ENCODE measurements at regions not wholly inside any gene's neighbourhood (a gene's known extent, or its start where the extent isn't known, plus 50 kb on each side); places are given as distances from the start of the nearest gene placed in this dataset.

- Histone ChIP-seq H3K27me3 (ENCODE audit: insufficient read depth, poor library complexity, severe bottlenecking) (no peaks in the 10 kb centered on the region), H3K27ac (replicated peaks) (no peak overlapping the region), H3K4me3 (replicated peaks; ENCODE audit: insufficient read depth, low read length) (no peak overlapping the region)
- DNase-seq (ENCODE audit: low read depth in 1 of 2, low spot score in 1 of 2) = no peak
- TF ChIP-seq REST (IDR thresholded peaks at IDR 0.05; ENCODE audit: insufficient replicate concordance, low read depth) = no peak
- no peak for TF ChIP-seq CTCF (IDR thresholded peaks at IDR 0.05; ENCODE audit: insufficient read depth, low read length)
- no peak for TF ChIP-seq SPI1 (IDR thresholded peaks at IDR 0.05; ENCODE audit: borderline replicate concordance, low read depth)
- no peak for TF ChIP-seq POLR2AphosphoS5 (IDR thresholded peaks at IDR 0.05; ENCODE audit: low read depth)
- TF ChIP-seq GABPA (IDR thresholded peaks at IDR 0.05; ENCODE audit: low read depth) = no peak
Observed at GRCh38 chr6:16078064-16078463, 50.8 kb upstream of the MYLIP start.

GRCh38 chr6:16069671-16070070, 59.2 kb upstream of the MYLIP start:
- no peak overlapping the region for H3K4me3 ChIP-seq (replicated peaks; ENCODE audit: insufficient read depth, low read length)
- no peak for TF ChIP-seq POLR2AphosphoS5 (IDR thresholded peaks at IDR 0.05; ENCODE audit: low read depth)
- no peak for TF ChIP-seq CTCF (IDR thresholded peaks at IDR 0.05; ENCODE audit: insufficient read depth, low read length)
- TF ChIP-seq REST (IDR thresholded peaks at IDR 0.05; ENCODE audit: insufficient replicate concordance, low read depth) = no peak
- TF ChIP-seq SPI1 (IDR thresholded peaks at IDR 0.05; ENCODE audit: borderline replicate concordance, low read depth) = no peak
- no peak for TF ChIP-seq GABPA (IDR thresholded peaks at IDR 0.05; ENCODE audit: low read depth)
- no peak overlapping the region for H3K27ac ChIP-seq (replicated peaks)
- no peaks in the 10 kb centered on the region for H3K27me3 ChIP-seq (ENCODE audit: insufficient read depth, poor library complexity, severe bottlenecking)
- DNase-seq (ENCODE audit: low read depth in 1 of 2, low spot score in 1 of 2) = no peak

- TF ChIP-seq POLR2AphosphoS5 (IDR thresholded peaks at IDR 0.05; ENCODE audit: low read depth) = no peak
- TF ChIP-seq SPI1 (IDR thresholded peaks at IDR 0.05; ENCODE audit: borderline replicate concordance, low read depth) = no peak
- TF ChIP-seq REST (IDR thresholded peaks at IDR 0.05; ENCODE audit: insufficient replicate concordance, low read depth) = no peak
- no peak for TF ChIP-seq GABPA (IDR thresholded peaks at IDR 0.05; ENCODE audit: low read depth)
- TF ChIP-seq CTCF (IDR thresholded peaks at IDR 0.05; ENCODE audit: insufficient read depth, low read length) = no peak
- Histone ChIP-seq H3K27ac (replicated peaks) (no peak overlapping the region), H3K27me3 (ENCODE audit: insufficient read depth, poor library complexity, severe bottlenecking) (no peaks in the 10 kb centered on the region), H3K4me3 (replicated peaks; ENCODE audit: insufficient read depth, low read length) (no peak overlapping the region)
- no peak for DNase-seq (ENCODE audit: low read depth in 1 of 2, low spot score in 1 of 2)
Observed at GRCh38 chr6:16069222-16069621, 59.7 kb upstream of the MYLIP start.

Measured in HL-60 (cell line).